Esophagus muscularis mucosa (tissue), 4 donors: ENCODE measurements at regions not wholly inside any gene's neighbourhood (a gene's known extent, or its start where the extent isn't known, plus 50 kb on each side); places are given as distances from the start of the nearest gene placed in this dataset.
"Not testable (repeated sequence)": the region's sequence is repeated elsewhere in the genome, so short reads cannot be mapped to it uniquely, and the experiment has no call there.

Experiments
- DNase-seq: peaks from one replicate; pipeline ENCODE4 v3.0.0-alpha.2; 2017; ENCODE audit errors: extremely low spot score
- H3K27ac ChIP-seq, 4 donors: fragments of 200-600 bp; sonication (generic); replicated peaks in 1 of 4; 1 replicate in 3 of 4; 2 replicates in 1 of 4; pipeline ENCODE4 v1.5.1; 2016 to 2019; ENCODE audit warnings: mild to moderate bottlenecking in 1 of 4
- H3K27me3 ChIP-seq, 4 donors: fragments of 200-600 bp; sonication (generic); one replicate each; pipeline versions ENCODE4 v1.5.1 to v1.6.0; 2016 to 2019
- H3K36me3 ChIP-seq, 4 donors: fragments of 200-600 bp; sonication (generic); one replicate each; pipeline ENCODE4 v1.5.1; 2016 to 2019
- H3K4me1 ChIP-seq, 4 donors: fragments of 200-600 bp; sonication (generic); one replicate each; pipeline ENCODE4 v1.5.1; 2016 to 2019
- H3K4me3 ChIP-seq, 4 donors: fragments of 200-600 bp; sonication (generic); 1 replicate in 2 of 4; 2 replicates in 2 of 4; pipeline ENCODE4 v1.5.1; 2016 to 2019; ENCODE audit warnings: mild to moderate bottlenecking in 4 of 4, moderate library complexity in 1 of 4
- H3K9me3 ChIP-seq, 4 donors: fragments of 200-600 bp; sonication (generic); 1 replicate in 3 of 4; 2 replicates in 1 of 4; pipeline ENCODE4 v1.5.1; 2016 to 2019
- CTCF ChIP-seq, 3 experiments: fragments of 200-600 bp in 2 of 3; fragments of 450-650 bp in 1 of 3; sonication (generic) in 2 of 3; IDR thresholded peaks; one replicate each; pipeline ENCODE4 v1.5.1; 2017 to 2019; ENCODE audit warnings: antibody characterized with exemption in 3 of 3, mild to moderate bottlenecking in 2 of 3, moderate library complexity in 1 of 3
- EP300 ChIP-seq: sonication (generic); formaldehyde crosslinking; IDR thresholded peaks from one replicate; pipeline ENCODE4 v1.6.1; 2017; ENCODE audit warnings: antibody characterized with exemption
- POLR2A ChIP-seq: fragments of 450-650 bp; IDR thresholded peaks from one replicate; pipeline ENCODE4 v1.6.1; 2017; ENCODE audit warnings: antibody characterized with exemption, moderate library complexity, mild to moderate bottlenecking, low read depth
- POLR2AphosphoS5 ChIP-seq, 2 donors: sonication (generic); formaldehyde crosslinking; IDR thresholded peaks; one replicate each; pipeline ENCODE4 v1.6.1; 2017; ENCODE audit warnings: antibody characterized with exemption in 2 of 2
- WGBS: methylation state at CpG from one replicate; pipeline ENCODE4 v1.1.5; 2018; 5-methylcytosine and 5-hydroxymethylcytosine counted together
- intact Hi-C: fragments of 100-400 bp; cut with DNase I; formaldehyde crosslinking; loops from one replicate; pipeline ENCODE4 v1.15.1; 2023

GRCh38 chr2:18949871-18950270, 360.5 kb upstream of the NT5C1B start:
- peak overlapping the region; percentile 22 to 63 (median 62) for H3K27ac ChIP-seq
- H3K36me3 ChIP-seq = no peaks in the 10 kb centered on the region
- H3K27me3 ChIP-seq = no peaks in the 10 kb centered on the region
- 80% methylated on average over 4 of the region's 4 CpGs for WGBS
- no peak overlapping the region for H3K4me3 ChIP-seq
- no peak for DNase-seq
- no peaks in the 10 kb centered on the region for H3K9me3 ChIP-seq
- no peak for TF ChIP-seq CTCF (IDR thresholded peaks at IDR 0.05)
- peaks cover 5 to 21% (median 18%) of the 10 kb centered on the region in 4 donors for H3K4me1 ChIP-seq
- intact Hi-C loops = no loop called here

- no peaks in the 10 kb centered on the region for H3K27me3 ChIP-seq
- H3K9me3 ChIP-seq = no peaks in the 10 kb centered on the region
- DNase-seq = no peak
- H3K36me3 ChIP-seq = no peaks in the 10 kb centered on the region
- WGBS = 85% methylated on average over 2 of the region's 2 CpGs
- H3K4me3 ChIP-seq = no peak overlapping the region
- TF ChIP-seq CTCF (IDR thresholded peaks at IDR 0.05) (no peak), POLR2A (no peak), POLR2AphosphoS5 (IDR thresholded peaks at IDR 0.05) (no peak), EP300 (no peak)
- H3K27ac ChIP-seq = no peak overlapping the region
- no peaks in the 10 kb centered on the region for H3K4me1 ChIP-seq
- intact Hi-C loops = no loop called here
Observed at GRCh38 chr2:18940184-18940583, 350.8 kb upstream of the NT5C1B start.

GRCh38 chr2:18939740-18940139, 350.4 kb upstream of the NT5C1B start:
- H3K27me3 ChIP-seq, H3K27ac ChIP-seq, H3K9me3 ChIP-seq, H3K4me1 ChIP-seq, H3K36me3 ChIP-seq, H3K4me3 ChIP-seq, DNase-seq, intact Hi-C loops: not testable (repeated sequence)
- 61% methylated on average over 5 of the region's 5 CpGs for WGBS

GRCh38 chr2:18934886-18935285, 345.5 kb upstream of the NT5C1B start:
- TF ChIP-seq EP300 = no peak
- TF ChIP-seq POLR2AphosphoS5 (IDR thresholded peaks at IDR 0.05) = no peak
- TF ChIP-seq POLR2A = no peak
- TF ChIP-seq CTCF (IDR thresholded peaks at IDR 0.05) = no peak
- no peak for DNase-seq
- intact Hi-C loops = no loop called here
- WGBS = 100% methylated on average over 1 of the region's 1 CpG
- no peaks in the 10 kb centered on the region for H3K9me3 ChIP-seq
- no peak overlapping the region for H3K4me3 ChIP-seq
- no peaks in the 10 kb centered on the region for H3K36me3 ChIP-seq
- peaks cover 0 to 15% (median 7%) of the 10 kb centered on the region in 4 donors for H3K4me1 ChIP-seq
- no peaks in the 10 kb centered on the region for H3K27me3 ChIP-seq
- no peak overlapping the region for H3K27ac ChIP-seq

GRCh38 chr2:18932853-18933252, 343.5 kb upstream of the NT5C1B start:
- Histone ChIP-seq H3K36me3 (no peaks in the 10 kb centered on the region), H3K9me3 (no peaks in the 10 kb centered on the region), H3K27me3 (no peaks in the 10 kb centered on the region), H3K4me3 (no peak overlapping the region), H3K27ac (no peak overlapping the region), H3K4me1 (peaks cover 0 to 21% (median 13%) of the 10 kb centered on the region in 4 donors)
- intact Hi-C loops = no loop called here
- DNase-seq = no peak
- 81% methylated on average over 4 of the region's 4 CpGs for WGBS
- TF ChIP-seq EP300 = no peak

GRCh38 chr2:18930971-18931370, 341.6 kb upstream of the NT5C1B start:
- no peak for TF ChIP-seq POLR2AphosphoS5 (IDR thresholded peaks at IDR 0.05)
- no peak for TF ChIP-seq CTCF (IDR thresholded peaks at IDR 0.05)
- no peak for TF ChIP-seq EP300
- TF ChIP-seq POLR2A = no peak
- peaks cover 0 to 38% (median 26%) of the 10 kb centered on the region in 4 donors for H3K4me1 ChIP-seq
- H3K27me3 ChIP-seq = no peaks in the 10 kb centered on the region
- H3K9me3 ChIP-seq = no peaks in the 10 kb centered on the region
- H3K27ac ChIP-seq = peak overlapping the region in 3 of 4 donors; percentile 5 to 44 (median 28)
- WGBS = 26% methylated on average over 6 of the region's 6 CpGs
- no peak overlapping the region for H3K4me3 ChIP-seq
- intact Hi-C loops = no loop called here
- no peaks in the 10 kb centered on the region for H3K36me3 ChIP-seq
- no peak for DNase-seq
